ENCODE measurements at regions not wholly inside any gene's neighbourhood (a gene's known extent, or its start where the extent isn't known, plus 50 kb on each side); places are given as distances from the start of the nearest gene placed in this dataset.

GRCh38 chr2:30341500-30342267, 105.4 kb upstream of the LCLAT1 start:
- DNase-seq = no peak

GRCh38 chr2:30346471-30347169, 100.4 kb upstream of the LCLAT1 start:
- DNase-seq = peak; percentile 68

GRCh38 chr2:30348825-30349224, 98.2 kb upstream of the LCLAT1 start:
- no peak for DNase-seq

- no peak for DNase-seq
Observed at GRCh38 chr2:30349691-30350090, 97.4 kb upstream of the LCLAT1 start.

GRCh38 chr2:30351116-30351515, 95.9 kb upstream of the LCLAT1 start:
- DNase-seq = no peak

GRCh38 chr2:30351949-30352348, 95.1 kb upstream of the LCLAT1 start:
- no peak for DNase-seq

- DNase-seq = no peak
Observed at GRCh38 chr2:30354150-30354549, 92.9 kb upstream of the LCLAT1 start.

- DNase-seq = no peak
Observed at GRCh38 chr2:30354621-30355020, 92.4 kb upstream of the LCLAT1 start.

- peak; percentile 25 for DNase-seq
Observed at GRCh38 chr2:30355306-30355705, 91.7 kb upstream of the LCLAT1 start.

GRCh38 chr2:30356071-30356470, 91.0 kb upstream of the LCLAT1 start:
- DNase-seq = no peak

GRCh38 chr2:30356776-30357175, 90.3 kb upstream of the LCLAT1 start:
- DNase-seq = no peak

GRCh38 chr2:30358351-30358750, 88.7 kb upstream of the LCLAT1 start:
- DNase-seq = no peak

- DNase-seq = peak; percentile 16
Observed at GRCh38 chr2:30358842-30359241, 88.2 kb upstream of the LCLAT1 start.

- no peak for DNase-seq
Observed at GRCh38 chr2:30359644-30360167, 87.3 kb upstream of the LCLAT1 start.

- DNase-seq = no peak
Observed at GRCh38 chr2:30361751-30362394, 85.2 kb upstream of the LCLAT1 start.

GRCh38 chr2:30362468-30363081, 84.5 kb upstream of the LCLAT1 start:
- no peak for DNase-seq

- no peak for DNase-seq
Observed at GRCh38 chr2:30363406-30363805, 83.6 kb upstream of the LCLAT1 start.

GRCh38 chr2:30365201-30365600, 81.8 kb upstream of the LCLAT1 start:
- DNase-seq = no peak

- DNase-seq = no peak
Observed at GRCh38 chr2:30366199-30366691, 80.8 kb upstream of the LCLAT1 start.

GRCh38 chr2:30367232-30368070, 79.6 kb upstream of the LCLAT1 start:
- DNase-seq = no peak

- no peak for DNase-seq
Observed at GRCh38 chr2:30368258-30368657, 78.8 kb upstream of the LCLAT1 start.

Measured in right forelimb (tissue), 1 donor.